Esophagus (tissue), 2 donors: ENCODE measurements at regions not wholly inside any gene's neighbourhood (a gene's known extent, or its start where the extent isn't known, plus 50 kb on each side); places are given as distances from the start of the nearest gene placed in this dataset.
A peak's percentile ranks its signal among the peaks of the same experiment; 100 is the strongest.

Experiments used
- H3K27ac ChIP-seq, 2 donors: one replicate each; pipeline ENCODE4 v1.5.1; 2013; ENCODE audit warnings: low read depth in 2 of 2, mild to moderate bottlenecking in 2 of 2, inconsistent platforms in 1 of 2, low read length in 1 of 2, moderate library complexity in 1 of 2
- H3K27me3 ChIP-seq, 2 donors: one replicate each; pipeline ENCODE4 v1.6.1; 2013; ENCODE audit warnings: low read length in 2 of 2, control low read depth in 1 of 2, mild to moderate bottlenecking in 1 of 2; ENCODE audit not compliant: insufficient read depth in 2 of 2, control insufficient read depth in 1 of 2
- H3K36me3 ChIP-seq, 2 donors: one replicate each; pipeline ENCODE4 v1.6.1; 2013; ENCODE audit warnings: low read length in 1 of 2; ENCODE audit not compliant: control insufficient read depth in 2 of 2, insufficient read depth in 2 of 2
- H3K4me1 ChIP-seq, 2 donors: one replicate each; pipeline ENCODE4 v1.6.1; 2013; ENCODE audit warnings: low read length in 1 of 2; ENCODE audit not compliant: control insufficient read depth in 2 of 2, insufficient read depth in 2 of 2
- H3K4me3 ChIP-seq, 2 donors: one replicate each; pipeline ENCODE4 v1.5.1; 2013; ENCODE audit warnings: low read length in 2 of 2, mild to moderate bottlenecking in 2 of 2, low read depth in 1 of 2, moderate library complexity in 1 of 2
- H3K9me3 ChIP-seq, 2 donors: one replicate each; pipeline ENCODE4 v1.6.1; 2013; ENCODE audit warnings: mild to moderate bottlenecking in 2 of 2, low read depth in 1 of 2, low read length in 1 of 2, moderate library complexity in 1 of 2; ENCODE audit not compliant: control insufficient read depth in 2 of 2, insufficient read depth in 1 of 2
- WGBS, 2 donors: extraction: QIAGEN DNeasy Blood & Tissue Kit; methylation state at CpG; one replicate each; pipeline ENCODE4 v1.1.7; 2013; 5-methylcytosine and 5-hydroxymethylcytosine counted together
- donor health status: healthy with polysubstance abuse.
- donor health status: Bipolar disorder and iron deficiency.

DNA sequence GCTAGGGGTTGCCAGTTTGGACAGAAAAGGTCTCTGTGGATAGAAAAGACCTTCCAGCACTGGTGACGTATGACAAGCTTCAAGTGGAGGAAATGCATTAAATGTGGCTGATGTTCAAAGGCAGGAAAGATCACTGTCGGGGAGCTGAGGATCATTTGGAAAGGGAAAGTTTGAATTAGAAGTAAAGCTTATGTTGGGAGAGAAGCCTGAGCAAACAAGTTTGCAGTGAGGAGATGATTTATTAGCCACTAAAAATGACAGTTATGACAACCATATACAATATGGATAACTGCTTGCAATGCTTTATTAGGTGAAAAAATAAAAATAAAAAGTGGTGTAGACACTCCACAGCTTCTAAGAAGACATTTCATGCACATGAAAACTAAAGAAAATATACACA lies 135.3 kb upstream of the HS3ST1 start:
- Histone ChIP-seq H3K9me3 (no peaks in the 10 kb centered on the region), H3K36me3 (no peaks in the 10 kb centered on the region), H3K4me1 (no peaks in the 10 kb centered on the region), H3K4me3 (no peak overlapping the region), H3K27me3 (no peaks in the 10 kb centered on the region), H3K27ac (no peak overlapping the region)
- WGBS, 2 donors = 38 to 40% methylated on average over 2 of the region's 2 CpGs

DNA sequence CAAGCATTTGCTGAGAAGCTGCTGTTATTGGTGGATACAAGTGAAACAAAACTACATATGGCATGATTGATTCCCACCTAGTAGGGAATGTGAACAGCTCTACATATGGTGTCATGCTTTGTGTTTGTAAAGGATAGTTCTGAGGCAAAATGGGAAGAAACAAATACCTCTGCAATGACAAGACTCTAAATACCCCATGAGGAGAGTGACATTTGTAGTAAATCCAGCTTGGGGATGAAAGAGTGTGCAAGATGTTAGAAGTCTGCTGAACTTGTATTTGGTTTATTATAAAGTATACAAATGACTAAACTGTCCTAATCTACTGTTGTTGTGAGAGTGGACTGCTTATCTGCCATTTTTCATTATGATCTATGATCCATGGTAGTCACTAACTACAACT lies 120.8 kb upstream of the HS3ST1 start:
- no peak overlapping the region for H3K27ac ChIP-seq
- H3K4me1 ChIP-seq = no peaks in the 10 kb centered on the region
- H3K36me3 ChIP-seq = no peaks in the 10 kb centered on the region

DNA sequence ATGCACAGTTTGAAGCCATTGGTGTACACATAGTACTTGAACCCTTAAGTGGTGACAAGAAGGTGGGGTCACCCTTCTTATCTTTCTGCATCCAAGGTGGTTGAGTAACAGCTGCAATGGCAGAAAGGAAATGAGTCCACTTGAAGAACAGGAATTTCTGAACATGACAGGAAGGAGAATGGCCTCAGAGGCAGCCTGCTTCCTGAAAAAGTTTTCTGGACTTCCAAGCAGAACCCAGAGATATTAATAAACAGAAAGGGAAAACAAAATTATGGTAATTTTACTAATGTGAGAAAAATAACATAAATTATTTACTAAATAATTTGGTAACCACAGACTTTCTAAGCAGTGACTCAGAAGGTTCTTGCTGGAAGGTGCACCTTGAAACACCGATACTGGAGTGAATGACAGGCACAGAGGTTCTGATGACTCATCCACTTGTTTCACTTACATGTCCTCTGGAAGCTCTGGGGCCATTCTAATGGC lies 119.9 kb upstream of the HS3ST1 start:
- H3K27ac ChIP-seq = no peak overlapping the region
- WGBS, 2 donors = 27 to 43% methylated on average over 1 of the region's 1 CpG
- H3K4me1 ChIP-seq = peaks cover 0 to 3% of the 10 kb centered on the region in 2 donors
- no peak overlapping the region for H3K4me3 ChIP-seq
- H3K27me3 ChIP-seq = no peaks in the 10 kb centered on the region
- no peaks in the 10 kb centered on the region for H3K36me3 ChIP-seq
- no peaks in the 10 kb centered on the region for H3K9me3 ChIP-seq

More for the DNA sequence above, 120.8 kb upstream of the HS3ST1 start:
- H3K9me3 ChIP-seq = no peaks in the 10 kb centered on the region
- no peaks in the 10 kb centered on the region for H3K27me3 ChIP-seq
- H3K4me3 ChIP-seq = no peak overlapping the region

DNA sequence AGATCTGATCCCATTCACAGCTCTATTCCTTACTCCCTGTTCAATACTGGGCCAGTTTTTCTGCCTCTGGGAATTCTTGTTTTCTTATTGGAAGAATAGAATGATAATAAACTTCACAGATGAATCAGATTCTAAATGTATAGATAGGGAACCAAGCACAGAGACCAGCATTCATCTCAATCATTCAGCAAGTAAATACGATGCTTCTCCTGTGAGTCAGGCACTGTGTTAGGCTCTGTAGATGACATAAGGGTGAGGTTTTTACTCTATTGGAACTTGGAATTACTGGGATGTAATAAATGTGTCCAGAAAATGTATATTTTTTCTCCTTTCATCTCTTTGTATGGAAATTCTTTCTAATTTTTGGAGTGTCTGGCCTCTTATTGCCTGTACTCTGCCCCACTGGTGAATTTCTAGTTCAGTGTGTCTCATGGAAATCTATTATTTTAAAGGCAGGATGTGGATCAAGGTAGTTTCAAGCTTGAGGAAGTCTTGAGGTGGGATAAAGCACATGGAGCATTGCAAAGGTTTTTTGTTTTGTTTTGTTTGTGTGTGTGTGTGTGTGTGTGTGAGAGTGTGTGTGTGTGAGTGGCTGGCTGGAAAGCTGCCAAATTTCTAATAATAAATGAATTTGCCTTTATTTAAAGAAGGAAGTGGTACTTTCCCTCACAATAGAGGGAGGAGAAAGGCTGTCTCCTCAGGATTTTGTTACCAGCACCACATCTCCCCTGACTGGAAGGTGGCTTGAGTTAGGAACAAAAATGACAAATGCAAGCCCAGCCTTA lies 117.9 kb upstream of the HS3ST1 start:
- peaks cover 0 to 3% of the 10 kb centered on the region in 2 donors for H3K4me1 ChIP-seq
- H3K36me3 ChIP-seq = no peaks in the 10 kb centered on the region
- peak overlapping the region in 1 of 2 donors; percentile 21 for H3K27ac ChIP-seq
- H3K27me3 ChIP-seq = no peaks in the 10 kb centered on the region
- H3K4me3 ChIP-seq = no peak overlapping the region
- 85% methylated on average over 1 of the region's 1 CpG for WGBS, 2 donors
- no peaks in the 10 kb centered on the region for H3K9me3 ChIP-seq

DNA sequence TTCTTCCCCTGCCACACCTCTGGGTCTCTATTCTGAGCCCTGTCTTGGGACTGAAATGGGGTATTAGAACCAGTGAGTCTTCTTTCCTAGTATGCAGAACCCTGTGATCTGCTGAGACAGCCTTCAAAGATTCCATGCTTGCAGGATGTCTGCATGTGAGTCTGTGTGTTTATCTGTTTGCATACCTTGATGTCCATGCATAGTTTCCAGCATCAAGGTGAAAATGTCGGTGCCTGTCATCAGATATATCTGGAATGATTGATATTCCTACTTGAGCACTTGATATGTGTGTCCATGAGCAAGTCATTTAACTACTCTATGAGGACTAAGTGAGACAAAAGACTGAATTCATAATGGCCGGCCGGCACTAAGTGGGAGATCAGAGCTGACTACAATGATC lies 117.0 kb upstream of the HS3ST1 start:
- Histone ChIP-seq H3K27me3 (no peaks in the 10 kb centered on the region), H3K27ac (no peak overlapping the region), H3K4me1 (peaks cover 0 to 3% of the 10 kb centered on the region in 2 donors), H3K9me3 (no peaks in the 10 kb centered on the region), H3K4me3 (no peak overlapping the region), H3K36me3 (no peaks in the 10 kb centered on the region)
- 89 to 91% methylated on average over 3 of the region's 3 CpGs for WGBS, 2 donors

DNA sequence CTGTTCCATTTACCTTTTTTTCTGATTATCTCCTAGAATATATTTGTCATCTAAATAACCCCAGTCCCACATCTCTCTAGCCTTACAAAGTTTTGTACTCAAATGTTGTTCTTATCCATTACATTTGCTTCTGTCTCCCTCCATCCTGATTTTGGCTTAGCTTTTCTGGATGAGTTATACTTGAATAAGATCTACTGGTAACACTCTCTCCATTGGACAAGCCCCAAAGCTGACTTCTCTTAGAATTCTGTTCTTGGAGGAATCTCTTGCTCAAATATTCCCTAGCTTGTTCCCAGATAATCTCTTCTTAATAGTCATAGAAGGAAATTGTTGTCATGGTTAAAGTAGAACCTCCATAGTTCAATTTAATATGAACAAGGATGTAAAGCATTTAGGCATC lies 115.5 kb upstream of the HS3ST1 start:
- Histone ChIP-seq H3K36me3 (no peaks in the 10 kb centered on the region), H3K27me3 (no peaks in the 10 kb centered on the region), H3K4me3 (no peak overlapping the region), H3K4me1 (peaks cover 0 to 3% of the 10 kb centered on the region in 2 donors), H3K27ac (peak overlapping the region; percentile 52 to 69), H3K9me3 (no peaks in the 10 kb centered on the region)

DNA sequence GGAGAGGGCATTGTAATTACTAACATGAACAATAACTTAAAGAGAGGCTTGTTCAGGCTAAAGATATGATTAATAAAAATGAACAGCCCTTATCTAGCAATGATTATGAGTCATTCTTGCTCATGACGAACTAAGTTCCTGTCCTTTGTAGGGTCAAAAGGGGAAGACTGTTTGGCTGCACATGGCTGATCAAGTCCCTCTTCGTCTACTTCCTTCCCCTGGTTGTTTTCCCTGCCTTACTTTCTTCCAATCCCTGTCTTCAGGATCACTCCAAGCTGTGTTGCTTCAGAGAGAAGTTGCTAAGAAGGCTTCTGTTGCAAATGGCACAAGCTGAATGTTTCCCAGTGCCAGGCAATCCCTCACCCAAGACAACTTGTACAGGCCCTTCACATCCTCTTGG lies 115.0 kb upstream of the HS3ST1 start:
- peak overlapping the region; percentile 52 to 69 for H3K27ac ChIP-seq

DNA sequence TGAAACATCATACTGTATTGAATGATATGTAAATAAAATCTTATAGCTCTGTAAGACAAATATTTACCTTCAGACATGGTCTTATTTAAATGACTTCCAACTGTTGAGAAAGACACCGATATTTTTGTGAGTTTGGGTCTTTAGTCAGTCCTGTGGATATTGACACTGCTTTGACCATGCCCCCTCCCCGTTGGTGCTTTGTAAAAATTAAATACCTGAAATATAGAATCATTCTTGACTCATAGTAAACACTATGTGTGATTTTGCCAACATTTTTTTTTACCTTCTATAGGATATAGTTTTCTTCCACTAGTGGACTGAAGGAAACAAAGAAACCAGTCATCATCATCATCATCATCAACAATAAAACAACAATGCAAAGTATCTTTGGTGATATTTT lies 114.3 kb upstream of the HS3ST1 start:
- no peaks in the 10 kb centered on the region for H3K9me3 ChIP-seq
- H3K4me3 ChIP-seq = no peak overlapping the region
- no peaks in the 10 kb centered on the region for H3K36me3 ChIP-seq
- peaks cover 0 to 3% of the 10 kb centered on the region in 2 donors for H3K4me1 ChIP-seq
- no peak overlapping the region for H3K27ac ChIP-seq
- WGBS, 2 donors = 41 to 54% methylated on average over 2 of the region's 2 CpGs
- no peaks in the 10 kb centered on the region for H3K27me3 ChIP-seq

More for the DNA sequence above, 115.0 kb upstream of the HS3ST1 start:
- Histone ChIP-seq H3K27me3 (no peaks in the 10 kb centered on the region), H3K9me3 (no peaks in the 10 kb centered on the region), H3K4me3 (no peak overlapping the region), H3K4me1 (peaks cover 0 to 3% of the 10 kb centered on the region in 2 donors), H3K36me3 (no peaks in the 10 kb centered on the region)
- WGBS, 2 donors = 28 to 41% methylated on average over 2 of the region's 2 CpGs

DNA sequence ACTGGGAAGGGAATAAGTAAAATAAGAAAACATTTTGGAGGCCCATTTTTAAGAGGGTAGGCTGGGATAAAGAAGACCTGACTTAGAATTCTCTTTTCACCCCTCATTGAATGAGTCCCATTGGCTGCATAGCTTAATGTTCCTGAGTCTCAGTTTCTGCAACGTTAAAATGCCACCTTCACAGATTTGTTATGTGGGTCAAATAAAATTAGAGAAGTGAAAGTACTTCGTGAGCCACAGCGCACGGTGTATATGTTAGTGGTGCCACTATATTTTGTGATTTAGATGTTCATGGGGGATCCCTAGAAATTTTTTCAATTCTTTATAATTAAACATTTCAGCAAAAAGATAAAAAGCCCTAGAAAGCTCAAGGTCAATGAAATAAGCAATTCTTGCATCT lies 109.2 kb upstream of the HS3ST1 start:
- 67 to 78% methylated on average over 4 of the region's 4 CpGs for WGBS, 2 donors
- Histone ChIP-seq H3K27ac (no peak overlapping the region), H3K9me3 (no peaks in the 10 kb centered on the region), H3K36me3 (no peaks in the 10 kb centered on the region), H3K4me3 (no peak overlapping the region), H3K27me3 (no peaks in the 10 kb centered on the region), H3K4me1 (no peaks in the 10 kb centered on the region)

DNA sequence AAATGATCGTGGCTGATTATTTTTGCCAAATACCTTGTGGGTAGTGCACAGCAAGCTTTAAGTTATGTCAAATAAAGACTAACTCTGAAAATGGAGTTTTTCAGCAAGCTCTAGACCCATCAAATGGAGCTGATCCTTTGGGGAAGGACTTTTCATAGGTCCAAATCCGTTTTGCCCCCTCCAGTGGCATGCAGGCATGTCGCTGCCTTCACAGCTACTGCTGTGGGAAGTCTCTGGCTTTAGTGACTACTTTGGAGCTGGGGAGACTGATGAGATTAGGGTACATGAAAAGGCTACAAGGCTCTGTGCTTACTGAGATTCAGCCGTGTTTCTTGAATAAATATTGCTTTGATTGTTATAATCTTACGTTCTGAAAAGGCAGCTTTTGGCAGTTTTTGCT lies 106.6 kb upstream of the HS3ST1 start:
- no peak overlapping the region for H3K27ac ChIP-seq
- peaks cover 0 to 2% of the 10 kb centered on the region in 2 donors for H3K9me3 ChIP-seq
- no peaks in the 10 kb centered on the region for H3K27me3 ChIP-seq
- 67 to 75% methylated on average over 5 of the region's 5 CpGs for WGBS, 2 donors
- no peak overlapping the region for H3K4me3 ChIP-seq
- no peaks in the 10 kb centered on the region for H3K36me3 ChIP-seq
- H3K4me1 ChIP-seq = no peaks in the 10 kb centered on the region
